ENCODE measurements at regions not wholly inside any gene's neighbourhood (a gene's known extent, or its start where the extent isn't known, plus 50 kb on each side); places are given as distances from the start of the nearest gene placed in this dataset.
"Not testable (repeated sequence)": the region's sequence is repeated elsewhere in the genome, so short reads cannot be mapped to it uniquely, and the experiment has no call there.

GRCh38 chr15:87724330-87724729 is 532.2 kb downstream of the NTRK3 start:
- DNase-seq (ENCODE audit: low read depth), result no peak

GRCh38 chr15:87722941-87723691 is 533.4 kb downstream of the NTRK3 start:
- DNase-seq (ENCODE audit: low read depth), result peak; percentile 11

GRCh38 chr15:87720235-87720634 is 536.3 kb downstream of the NTRK3 start:
- no peak for DNase-seq (ENCODE audit: low read depth)

GRCh38 chr15:87716422-87716821 is 540.1 kb downstream of the NTRK3 start:
- DNase-seq (ENCODE audit: low read depth), result no peak

- no peak for DNase-seq (ENCODE audit: low read depth)
These were observed 541.3 kb downstream of the NTRK3 start for GRCh38 chr15:87715252-87715651.

- DNase-seq (ENCODE audit: low read depth), result no peak
These were observed 543.1 kb downstream of the NTRK3 start for GRCh38 chr15:87713475-87713879.

GRCh38 chr15:87712211-87712610 is 544.3 kb downstream of the NTRK3 start:
- DNase-seq (ENCODE audit: low read depth), result no peak

GRCh38 chr15:87711026-87711425 is 545.5 kb downstream of the NTRK3 start:
- no peak for DNase-seq (ENCODE audit: low read depth)

GRCh38 chr15:87710406-87710805 is 546.1 kb downstream of the NTRK3 start:
- no peak for DNase-seq (ENCODE audit: low read depth)

- no peak for DNase-seq (ENCODE audit: low read depth)
These were observed 548.9 kb downstream of the NTRK3 start for GRCh38 chr15:87707566-87708130.

- no peak for DNase-seq (ENCODE audit: low read depth)
These were observed 549.5 kb downstream of the NTRK3 start for GRCh38 chr15:87707071-87707470.

- DNase-seq (ENCODE audit: low read depth), result no peak
These were observed 550.5 kb downstream of the NTRK3 start for GRCh38 chr15:87706001-87706400.

GRCh38 chr15:87704276-87704675 is 552.3 kb downstream of the NTRK3 start:
- no peak for DNase-seq (ENCODE audit: low read depth)

- no peak for DNase-seq (ENCODE audit: low read depth)
These were observed 553.0 kb downstream of the NTRK3 start for GRCh38 chr15:87703327-87704111.

GRCh38 chr15:87702270-87702669 is 554.3 kb downstream of the NTRK3 start:
- no peak for DNase-seq (ENCODE audit: low read depth)

- not testable (repeated sequence) for DNase-seq (ENCODE audit: low read depth)
These were observed 558.1 kb downstream of the NTRK3 start for GRCh38 chr15:87698467-87698866.

GRCh38 chr15:87689716-87690115 is 566.8 kb downstream of the NTRK3 start:
- DNase-seq (ENCODE audit: low read depth), result no peak

- peak; percentile 1 for DNase-seq (ENCODE audit: low read depth)
These were observed 569.0 kb downstream of the NTRK3 start for GRCh38 chr15:87687523-87687870.

GRCh38 chr15:87686841-87687522 is 569.6 kb downstream of the NTRK3 start:
- DNase-seq (ENCODE audit: low read depth), result no peak

GRCh38 chr15:87686339-87686738 is 570.2 kb downstream of the NTRK3 start:
- DNase-seq (ENCODE audit: low read depth), result no peak

- no peak for DNase-seq (ENCODE audit: low read depth)
These were observed 574.0 kb downstream of the NTRK3 start for GRCh38 chr15:87682527-87682926.

GRCh38 chr15:87681104-87681503 is 575.4 kb downstream of the NTRK3 start:
- DNase-seq (ENCODE audit: low read depth), result no peak
